Gastrocnemius medialis (tissue), 4 donors: ENCODE measurements at regions not wholly inside any gene's neighbourhood (a gene's known extent, or its start where the extent isn't known, plus 50 kb on each side); places are given as distances from the start of the nearest gene placed in this dataset.
A peak's percentile ranks its signal among the peaks of the same experiment; 100 is the strongest.
"Not testable (repeated sequence)": the region's sequence is repeated elsewhere in the genome, so short reads cannot be mapped to it uniquely, and the experiment has no call there.

Experiments used
- ATAC-seq, 2 donors: fragments of 150-250 bp; one replicate each; pipeline ENCODE4 v1.9.1; 2016
- DNase-seq, 2 donors: peaks; one replicate each; pipeline ENCODE4 v3.0.0-alpha.2; 2019
- H3K27ac ChIP-seq, 4 donors: fragments of 200-600 bp; sonication (generic); 1 replicate in 1 of 4; 2 replicates in 3 of 4; pipeline ENCODE4 v1.5.1; 2016 to 2018; ENCODE audit warnings: mild to moderate bottlenecking in 2 of 4, moderate library complexity in 1 of 4
- H3K27me3 ChIP-seq, 3 donors: fragments of 200-600 bp; sonication (generic) in 2 of 3; 1 replicate in 1 of 3; 2 replicates in 2 of 3; pipeline versions ENCODE4 v1.5.1 to v1.6.0; 2016 to 2019; ENCODE audit warnings: mild to moderate bottlenecking in 1 of 3, moderate library complexity in 1 of 3
- H3K36me3 ChIP-seq, 2 donors: fragments of 200-600 bp; sonication (generic) in 1 of 2; one replicate each; pipeline ENCODE4 v1.5.1; 2017 to 2018
- H3K4me1 ChIP-seq, 2 donors: fragments of 200-600 bp; sonication (generic) in 1 of 2; one replicate each; pipeline ENCODE4 v1.5.1; 2016 to 2017; ENCODE audit warnings: mild to moderate bottlenecking in 2 of 2
- H3K4me3 ChIP-seq, 4 donors: fragments of 200-600 bp; sonication (generic) in 3 of 4; 1 replicate in 1 of 4; 2 replicates in 3 of 4; pipeline ENCODE4 v1.5.1; 2016 to 2019; ENCODE audit warnings: mild to moderate bottlenecking in 2 of 4
- H3K9me3 ChIP-seq, 3 donors: fragments of 200-600 bp; sonication (generic) in 2 of 3; 1 replicate in 1 of 3; 2 replicates in 2 of 3; pipeline ENCODE4 v1.5.1; 2016 to 2019
- POLR2A ChIP-seq, 2 donors: fragments of 450-650 bp; IDR thresholded peaks; one replicate each; pipeline ENCODE4 v1.6.1; 2017; ENCODE audit warnings: antibody characterized with exemption in 2 of 2, mild to moderate bottlenecking in 2 of 2, moderate library complexity in 2 of 2
- in situ Hi-C, 4 donors: fragments of 200-750 bp; cut with MboI; loops; one replicate each; pipeline versions ENCODE4 v1.15.0 to v1.8.0; 2017; ENCODE audit warnings: low sequenced_read_pairs in 4 of 4
- intact Hi-C: fragments of 100-400 bp; cut with DNase I; formaldehyde crosslinking; loops from one replicate; pipeline ENCODE4 v1.15.1; 2023; ENCODE audit warnings: low total_unique reads
- TF ChIP-seq, protein P1 (sequence below), 5 experiments: fragments of 450-650 bp in 3 of 5; fragments of 200-600 bp in 2 of 5; sonication (generic) in 2 of 5; IDR thresholded peaks in 4 of 5; conservative IDR thresholded peaks in 1 of 5; 1 replicate in 4 of 5; 2 replicates in 1 of 5; pipeline ENCODE4 v1.5.1; 2016 to 2019; ENCODE audit warnings: antibody characterized with exemption in 5 of 5, mild to moderate bottlenecking in 3 of 5, moderate library complexity in 3 of 5

DNA sequence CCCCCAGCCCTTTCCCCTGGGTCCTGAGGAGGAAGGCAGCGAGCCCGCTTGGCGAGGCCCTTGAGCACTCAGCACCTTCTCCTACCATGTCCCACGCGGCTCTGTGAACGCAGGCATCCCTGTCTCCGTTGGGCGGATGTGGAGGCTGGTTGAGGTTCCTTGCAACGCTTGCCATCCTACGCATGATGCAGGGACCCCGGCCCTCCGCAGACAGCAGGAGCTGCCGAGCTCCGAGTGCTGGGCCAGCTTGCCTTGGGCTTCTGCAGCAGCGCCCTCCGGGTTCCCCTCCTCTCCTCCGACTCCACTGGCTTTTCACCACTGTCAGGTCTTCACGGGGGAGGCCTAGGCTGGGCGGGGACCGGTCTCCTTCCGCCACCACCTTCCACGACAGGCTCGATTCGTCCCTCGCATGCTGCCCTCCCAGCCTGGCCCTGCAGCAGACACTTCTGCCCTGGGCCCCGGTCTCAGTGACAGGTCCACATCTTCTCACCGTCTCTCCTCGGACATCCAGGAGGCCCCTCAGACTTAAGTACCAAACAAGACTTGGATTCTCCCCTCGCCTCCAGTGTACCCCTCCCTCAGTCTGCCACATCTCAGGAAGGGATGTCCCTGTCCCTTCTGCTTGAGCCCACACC lies 67.6 kb upstream of the HGFAC start:
- DNase-seq (no peak), ATAC-seq (no peak)
- TF ChIP-seq POLR2A (IDR thresholded peaks at IDR 0.05) = no peak
- TF ChIP-seq, protein P1, sequence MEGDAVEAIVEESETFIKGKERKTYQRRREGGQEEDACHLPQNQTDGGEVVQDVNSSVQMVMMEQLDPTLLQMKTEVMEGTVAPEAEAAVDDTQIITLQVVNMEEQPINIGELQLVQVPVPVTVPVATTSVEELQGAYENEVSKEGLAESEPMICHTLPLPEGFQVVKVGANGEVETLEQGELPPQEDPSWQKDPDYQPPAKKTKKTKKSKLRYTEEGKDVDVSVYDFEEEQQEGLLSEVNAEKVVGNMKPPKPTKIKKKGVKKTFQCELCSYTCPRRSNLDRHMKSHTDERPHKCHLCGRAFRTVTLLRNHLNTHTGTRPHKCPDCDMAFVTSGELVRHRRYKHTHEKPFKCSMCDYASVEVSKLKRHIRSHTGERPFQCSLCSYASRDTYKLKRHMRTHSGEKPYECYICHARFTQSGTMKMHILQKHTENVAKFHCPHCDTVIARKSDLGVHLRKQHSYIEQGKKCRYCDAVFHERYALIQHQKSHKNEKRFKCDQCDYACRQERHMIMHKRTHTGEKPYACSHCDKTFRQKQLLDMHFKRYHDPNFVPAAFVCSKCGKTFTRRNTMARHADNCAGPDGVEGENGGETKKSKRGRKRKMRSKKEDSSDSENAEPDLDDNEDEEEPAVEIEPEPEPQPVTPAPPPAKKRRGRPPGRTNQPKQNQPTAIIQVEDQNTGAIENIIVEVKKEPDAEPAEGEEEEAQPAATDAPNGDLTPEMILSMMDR (IDR thresholded peaks at IDR 0.05 in 4 of 5, conservative IDR thresholded peaks at IDR 0.05 in 1 of 5) = no peak
- H3K36me3 ChIP-seq = no peaks in the 10 kb centered on the region
- no peaks in the 10 kb centered on the region for H3K9me3 ChIP-seq
- in situ Hi-C loops (no loop called here), intact Hi-C loops (no loop called here)
- no peaks in the 10 kb centered on the region for H3K27me3 ChIP-seq
- peaks cover 15 to 17% of the 10 kb centered on the region in 2 donors for H3K4me1 ChIP-seq
- no peak overlapping the region for H3K4me3 ChIP-seq
- no peak overlapping the region for H3K27ac ChIP-seq

DNA sequence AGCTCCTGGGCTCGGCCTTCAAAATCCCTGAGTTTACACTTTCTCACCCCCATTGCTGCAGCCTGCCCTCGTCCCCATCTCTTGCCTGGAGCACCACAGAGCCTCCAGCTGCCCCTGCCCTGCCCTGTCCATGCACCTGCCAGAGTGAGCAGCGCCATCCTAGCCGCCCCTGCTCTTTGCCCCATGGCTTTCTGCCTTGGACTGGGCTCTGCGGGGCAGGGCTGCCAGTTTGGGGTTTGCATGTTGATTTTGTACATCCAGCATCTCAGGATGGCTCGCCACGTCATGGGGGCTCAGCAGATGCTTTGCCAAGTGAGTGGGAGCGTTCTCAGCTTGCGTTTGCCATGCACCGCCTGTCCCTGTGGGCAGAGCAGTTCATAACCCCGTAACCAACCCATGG lies 67.1 kb upstream of the HGFAC start:
- intact Hi-C loops (no loop called here), in situ Hi-C loops (no loop called here)
- Histone ChIP-seq H3K9me3 (no peaks in the 10 kb centered on the region), H3K36me3 (no peaks in the 10 kb centered on the region), H3K4me3 (no peak overlapping the region), H3K27me3 (no peaks in the 10 kb centered on the region), H3K4me1 (peaks cover 10 to 11% of the 10 kb centered on the region in 2 donors), H3K27ac (no peak overlapping the region)
- ATAC-seq = no peak
- no peak for DNase-seq
- TF ChIP-seq POLR2A (IDR thresholded peaks at IDR 0.05) = no peak
- TF ChIP-seq, protein P1 (IDR thresholded peaks at IDR 0.05 in 4 of 5, conservative IDR thresholded peaks at IDR 0.05 in 1 of 5) = no peak

DNA sequence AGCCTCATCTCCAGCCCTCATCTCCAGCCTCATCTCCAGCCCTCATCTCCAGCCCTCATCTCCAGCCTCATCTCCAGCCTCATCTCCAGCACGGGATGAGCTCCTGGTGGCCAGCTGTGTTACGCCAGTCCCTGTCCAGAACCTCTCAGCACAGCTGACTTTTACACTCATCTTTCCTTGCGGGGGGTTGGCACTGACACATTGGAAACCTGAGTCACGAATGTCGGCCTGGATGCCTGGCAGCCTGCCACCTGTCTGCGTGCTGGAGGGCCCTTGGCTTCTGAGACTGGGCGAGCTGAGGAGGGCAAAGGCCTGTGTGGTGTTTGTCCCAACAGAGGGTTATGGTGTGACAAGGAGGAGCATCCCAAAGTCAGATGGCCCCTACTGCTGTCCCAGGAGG lies 66.1 kb upstream of the HGFAC start:
- in situ Hi-C loops = no loop called here
- Histone ChIP-seq H3K4me1 (peaks cover 1 to 2% of the 10 kb centered on the region in 2 donors), H3K27ac (peak overlapping the region in 3 of 4 donors; percentile 16 to 60 (median 16)), H3K27me3 (no peaks in the 10 kb centered on the region), H3K36me3 (no peaks in the 10 kb centered on the region), H3K4me3 (no peak overlapping the region), H3K9me3 (no peaks in the 10 kb centered on the region)
- DNase-seq (peak; percentile 75 to 89), ATAC-seq (peak; percentile 96 to 98)
- intact Hi-C loops = no loop called here
- no peak for TF ChIP-seq POLR2A (IDR thresholded peaks at IDR 0.05)
- TF ChIP-seq, protein P1 (IDR thresholded peaks at IDR 0.05 in 4 of 5, conservative IDR thresholded peaks at IDR 0.05 in 1 of 5) = no peak

DNA sequence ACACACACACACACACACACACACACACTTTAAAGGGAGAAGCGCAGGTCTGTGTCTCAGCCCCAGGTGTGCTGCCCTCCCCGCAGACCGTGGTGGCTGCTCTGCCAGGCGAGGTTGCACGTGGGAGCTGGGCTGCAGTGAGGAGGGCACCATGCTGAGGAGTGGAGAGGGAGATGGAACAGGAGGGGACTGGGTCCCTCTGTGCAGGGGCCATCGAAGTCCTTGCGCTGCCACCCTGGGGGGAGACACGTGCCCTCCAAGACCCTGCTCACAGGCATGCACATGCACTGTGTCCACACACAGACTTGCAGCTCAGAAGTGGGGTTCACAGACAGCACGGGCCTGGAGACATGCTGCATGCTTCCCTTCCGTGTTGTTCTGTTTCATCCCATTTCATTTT lies 65.5 kb upstream of the HGFAC start:
- Histone ChIP-seq H3K27ac (peak overlapping the region in 1 of 4 donors; percentile 60), H3K9me3 (no peaks in the 10 kb centered on the region), H3K36me3 (no peaks in the 10 kb centered on the region), H3K27me3 (no peaks in the 10 kb centered on the region), H3K4me3 (no peak overlapping the region), H3K4me1 (peaks cover 0 to 2% of the 10 kb centered on the region in 2 donors)
- no peak for TF ChIP-seq POLR2A (IDR thresholded peaks at IDR 0.05)
- TF ChIP-seq, protein P1 (IDR thresholded peaks at IDR 0.05 in 4 of 5, conservative IDR thresholded peaks at IDR 0.05 in 1 of 5) = no peak
- DNase-seq = no peak
- in situ Hi-C loops = no loop called here
- intact Hi-C loops = no loop called here
- no peak for ATAC-seq

DNA sequence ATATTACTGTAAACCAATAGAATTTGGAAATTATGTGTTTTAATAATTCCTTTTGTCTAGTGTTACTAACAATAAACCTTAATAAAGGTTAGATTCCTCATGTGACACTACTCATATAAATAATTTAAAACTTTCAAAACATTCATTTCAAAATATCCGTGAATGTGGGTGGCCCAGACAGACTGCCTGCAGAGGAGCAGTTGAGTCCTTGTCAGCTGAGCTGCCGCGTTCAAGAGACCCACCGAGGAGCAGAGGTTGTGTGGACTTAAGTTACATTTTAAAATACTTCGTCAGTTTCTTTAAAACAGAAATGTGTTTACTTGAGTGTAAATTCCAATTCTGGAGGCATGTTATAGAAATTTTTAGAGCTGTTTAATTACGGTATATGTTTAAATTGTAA lies 64.2 kb upstream of the HGFAC start:
- H3K27ac ChIP-seq = no peak overlapping the region
- H3K36me3 ChIP-seq = no peaks in the 10 kb centered on the region
- intact Hi-C loops = no loop called here
- H3K4me1 ChIP-seq = peaks cover 0 to 2% of the 10 kb centered on the region in 2 donors
- no peak overlapping the region for H3K4me3 ChIP-seq
- ATAC-seq (no peak), DNase-seq (no peak)
- no peaks in the 10 kb centered on the region for H3K9me3 ChIP-seq
- TF ChIP-seq POLR2A (IDR thresholded peaks at IDR 0.05) = no peak
- TF ChIP-seq, protein P1 (IDR thresholded peaks at IDR 0.05 in 4 of 5, conservative IDR thresholded peaks at IDR 0.05 in 1 of 5) = no peak
- H3K27me3 ChIP-seq = no peaks in the 10 kb centered on the region
- in situ Hi-C loops = no loop called here

DNA sequence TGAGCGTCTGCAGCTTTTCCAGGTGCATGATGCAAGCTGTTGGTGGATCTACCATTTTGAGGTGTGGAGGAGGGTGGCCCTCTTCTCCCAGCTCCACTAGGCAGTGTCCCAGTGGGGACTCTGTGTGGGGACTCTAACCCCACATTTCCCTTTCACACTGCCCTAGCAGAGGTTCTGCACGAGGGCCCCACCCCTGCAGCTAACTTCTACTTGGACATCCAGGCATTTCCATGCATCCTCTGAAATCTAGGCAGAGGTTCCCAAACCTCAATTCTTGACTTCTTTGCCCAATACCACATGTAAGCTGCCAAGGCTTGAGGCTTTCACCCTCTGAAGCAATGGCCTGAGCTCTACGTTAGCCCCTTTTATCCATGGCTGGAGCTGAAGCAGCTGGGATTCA lies 61.4 kb upstream of the HGFAC start:
- H3K27ac ChIP-seq, H3K36me3 ChIP-seq, H3K4me3 ChIP-seq, ATAC-seq, H3K4me1 ChIP-seq, intact Hi-C loops, H3K9me3 ChIP-seq, in situ Hi-C loops, H3K27me3 ChIP-seq, DNase-seq: not testable (repeated sequence)

DNA sequence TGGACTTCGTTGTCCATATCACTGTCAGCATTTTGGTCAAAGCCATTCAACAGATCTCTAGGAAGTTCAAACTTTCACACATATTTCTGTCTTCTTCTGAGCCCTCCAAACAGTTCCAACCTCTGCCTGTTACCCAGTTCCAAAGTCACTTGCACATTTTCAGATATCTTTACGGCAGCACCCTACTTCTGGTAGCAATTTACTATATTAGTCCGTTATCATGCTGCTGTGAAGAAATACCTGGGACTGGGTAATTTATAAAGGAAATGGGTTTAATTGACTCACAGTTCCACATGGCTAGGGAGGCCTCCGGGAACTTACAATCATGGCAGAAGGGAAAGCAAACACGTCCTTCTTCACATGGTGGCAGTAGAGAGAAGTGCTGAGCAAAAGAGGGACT lies 60.6 kb upstream of the HGFAC start:
- in situ Hi-C loops, H3K4me3 ChIP-seq, DNase-seq, H3K36me3 ChIP-seq, H3K4me1 ChIP-seq, H3K27me3 ChIP-seq, ATAC-seq, H3K27ac ChIP-seq, intact Hi-C loops, H3K9me3 ChIP-seq: not testable (repeated sequence)
